ENCODE measurements at regions not wholly inside any gene's neighbourhood (a gene's known extent, or its start where the extent isn't known, plus 50 kb on each side); places are given as distances from the start of the nearest gene placed in this dataset.
A peak's percentile ranks its signal among the peaks of the same experiment; 100 is the strongest.

- DNase-seq (peak in 3 of 10 donors; percentile 19 to 25 (median 21)), ATAC-seq (peak in 1 of 2 donors; percentile 56)
- H3K27ac Mint-ChIP-seq, result peak overlapping the region; percentile 13 to 89 (median 84)
- no peaks in the 10 kb centered on the region for H3K9me3 Mint-ChIP-seq
- POLR2A ChIA-PET, result interaction anchor here (3.4 kb wide), 1 partner anchor 288 kb away, joined by 18 read pairs; the partner anchor contains the start of gene JUN
- H3K27me3 Mint-ChIP-seq, result no peaks in the 10 kb centered on the region
- H3K36me3 Mint-ChIP-seq, result no peaks in the 10 kb centered on the region
- H3K4me3 Mint-ChIP-seq, result peak overlapping the region; percentile 16 to 79 (median 70)
- H3K4me1 Mint-ChIP-seq, result peaks cover 14 to 34% (median 30%) of the 10 kb centered on the region in 4 donors
Observed at GRCh38 chr1:59071876-59072582, 224.9 kb upstream of the FGGY start.

- H3K4me3 Mint-ChIP-seq, result peak overlapping the region in 9 of 10 donors; percentile 36 to 79 (median 56)
- peak overlapping the region; percentile 1 to 86 (median 66) for H3K27ac Mint-ChIP-seq
- H3K36me3 Mint-ChIP-seq, result no peaks in the 10 kb centered on the region
- H3K4me1 Mint-ChIP-seq, result peaks cover 14 to 34% (median 30%) of the 10 kb centered on the region in 4 donors
- DNase-seq (no peak), ATAC-seq (no peak)
- H3K27me3 Mint-ChIP-seq, result no peaks in the 10 kb centered on the region
- no peaks in the 10 kb centered on the region for H3K9me3 Mint-ChIP-seq
- POLR2A ChIA-PET, result interaction anchor here (0.7 to 3.4 kb wide), 2 partner anchors 224 to 288 kb away, joined by 4 to 18 read pairs; partner anchors contain the start of genes FGGY and JUN
Observed at GRCh38 chr1:59072583-59072947, 224.3 kb upstream of the FGGY start.

- Mint-ChIP-seq H3K27me3 (no peaks in the 10 kb centered on the region), H3K27ac (no peak overlapping the region), H3K9me3 (no peaks in the 10 kb centered on the region), H3K4me3 (no peak overlapping the region), H3K36me3 (no peaks in the 10 kb centered on the region), H3K4me1 (peaks cover 14 to 36% (median 30%) of the 10 kb centered on the region in 4 donors)
- POLR2A ChIA-PET, result no interaction called here
- ATAC-seq (no peak), DNase-seq (no peak)
Observed at GRCh38 chr1:59074598-59074997, 222.3 kb upstream of the FGGY start.

- Mint-ChIP-seq H3K4me3 (no peak overlapping the region), H3K27me3 (no peaks in the 10 kb centered on the region), H3K4me1 (peaks cover 14 to 32% (median 30%) of the 10 kb centered on the region in 4 donors), H3K27ac (no peak overlapping the region), H3K36me3 (no peaks in the 10 kb centered on the region), H3K9me3 (no peaks in the 10 kb centered on the region)
- ATAC-seq, result no peak
- no peak for DNase-seq
- POLR2A ChIA-PET, result no interaction called here
Observed at GRCh38 chr1:59075021-59075420, 221.9 kb upstream of the FGGY start.

GRCh38 chr1:59076612-59077011 is 220.3 kb upstream of the FGGY start:
- Mint-ChIP-seq H3K27me3 (no peaks in the 10 kb centered on the region), H3K4me1 (peaks cover 10 to 19% (median 16%) of the 10 kb centered on the region in 4 donors), H3K36me3 (no peaks in the 10 kb centered on the region), H3K9me3 (no peaks in the 10 kb centered on the region), H3K27ac (peak overlapping the region in 2 of 10 donors; percentile 50 to 57), H3K4me3 (no peak overlapping the region)
- DNase-seq (no peak), ATAC-seq (no peak)
- POLR2A ChIA-PET, result interaction anchor here (1.2 kb wide), 1 partner anchor 14 kb away, joined by 4 read pairs; no protein-coding TSS in a partner anchor

GRCh38 chr1:59077466-59078069 is 219.3 kb upstream of the FGGY start:
- POLR2A ChIA-PET, result interaction anchor here (1.2 kb wide), 1 partner anchor 15 kb away, joined by 4 read pairs; no protein-coding TSS in a partner anchor
- Mint-ChIP-seq H3K9me3 (no peaks in the 10 kb centered on the region), H3K4me1 (peaks cover 4 to 9% (median 6%) of the 10 kb centered on the region in 4 donors), H3K27ac (peak overlapping the region in 1 of 10 donors; percentile 44), H3K36me3 (no peaks in the 10 kb centered on the region), H3K27me3 (no peaks in the 10 kb centered on the region), H3K4me3 (no peak overlapping the region)
- no peak for ATAC-seq
- no peak for DNase-seq

- H3K4me1 Mint-ChIP-seq, result peaks cover 0 to 4% (median 3%) of the 10 kb centered on the region in 4 donors
- peak overlapping the region in 1 of 10 donors; percentile 44 for H3K27ac Mint-ChIP-seq
- POLR2A ChIA-PET, result interaction anchor here (1.2 kb wide), 1 partner anchor 16 kb away, joined by 4 read pairs; no protein-coding TSS in a partner anchor
- ATAC-seq (no peak), DNase-seq (no peak)
- H3K9me3 Mint-ChIP-seq, result no peaks in the 10 kb centered on the region
- no peaks in the 10 kb centered on the region for H3K27me3 Mint-ChIP-seq
- H3K36me3 Mint-ChIP-seq, result no peaks in the 10 kb centered on the region
- no peak overlapping the region for H3K4me3 Mint-ChIP-seq
Observed at GRCh38 chr1:59078070-59078800, 218.7 kb upstream of the FGGY start.

- POLR2A ChIA-PET, result no interaction called here
Observed at GRCh38 chr1:59078866-59079265, 218.0 kb upstream of the FGGY start.

GRCh38 chr1:59079434-59080140 is 217.3 kb upstream of the FGGY start:
- Mint-ChIP-seq H3K36me3 (no peaks in the 10 kb centered on the region), H3K27me3 (no peaks in the 10 kb centered on the region), H3K27ac (no peak overlapping the region), H3K4me1 (peaks cover 7 to 12% (median 10%) of the 10 kb centered on the region in 4 donors), H3K4me3 (no peak overlapping the region), H3K9me3 (no peaks in the 10 kb centered on the region)
- POLR2A ChIA-PET, result no interaction called here
- ATAC-seq (no peak), DNase-seq (no peak)

More at GRCh38 chr1:59078866-59079265, 218.0 kb upstream of the FGGY start:
- ATAC-seq (no peak), DNase-seq (no peak)
- Mint-ChIP-seq H3K9me3 (no peaks in the 10 kb centered on the region), H3K36me3 (no peaks in the 10 kb centered on the region), H3K4me3 (no peak overlapping the region), H3K4me1 (peaks cover under 1 to 5% (median 3%) of the 10 kb centered on the region in 4 donors), H3K27ac (no peak overlapping the region), H3K27me3 (no peaks in the 10 kb centered on the region)

- Mint-ChIP-seq H3K27me3 (no peaks in the 10 kb centered on the region), H3K9me3 (no peaks in the 10 kb centered on the region), H3K4me1 (peaks cover 9 to 14% (median 12%) of the 10 kb centered on the region in 4 donors), H3K27ac (no peak overlapping the region), H3K4me3 (no peak overlapping the region), H3K36me3 (no peaks in the 10 kb centered on the region)
- ATAC-seq (no peak), DNase-seq (no peak)
- POLR2A ChIA-PET, result no interaction called here
Observed at GRCh38 chr1:59081181-59081580, 215.7 kb upstream of the FGGY start.

- Mint-ChIP-seq H3K4me3 (no peak overlapping the region), H3K4me1 (peaks cover 7 to 14% (median 10%) of the 10 kb centered on the region in 4 donors), H3K36me3 (no peaks in the 10 kb centered on the region), H3K27ac (peak overlapping the region in 1 of 10 donors; percentile 64), H3K9me3 (no peaks in the 10 kb centered on the region), H3K27me3 (no peaks in the 10 kb centered on the region)
- ATAC-seq (no peak), DNase-seq (no peak)
- POLR2A ChIA-PET, result no interaction called here
Observed at GRCh38 chr1:59081795-59082194, 215.1 kb upstream of the FGGY start.

Measured in naive thymus-derived CD8-positive, alpha-beta T cell (primary cell).